ENCODE measurements at regions not wholly inside any gene's neighbourhood (a gene's known extent, or its start where the extent isn't known, plus 50 kb on each side); places are given as distances from the start of the nearest gene placed in this dataset.

GRCh38 chr2:122205641-122206040, 450.2 kb downstream of the TSN start:
- TF ChIP-seq USF2 (CRISPR knock-in tag; IDR thresholded peaks at IDR 0.05) (no peak), CTCF (IDR thresholded peaks at IDR 0.05 in 2 of 3, conservative IDR thresholded peaks at IDR 0.05 in 1 of 3; ENCODE audit: insufficient read depth in 2 of 3, low read depth in 1 of 3, low read length in 3 of 3) (no peak), PCBP2 (IDR thresholded peaks at IDR 0.05; ENCODE audit: low read depth, low read length, poor library complexity, severe bottlenecking) (no peak), TAF1 (IDR thresholded peaks at IDR 0.05; ENCODE audit: control insufficient read depth, extremely low read depth, insufficient read depth, low read length, severe bottlenecking) (no peak), HNRNPK (IDR thresholded peaks at IDR 0.05; ENCODE audit: low read depth, low read length, poor library complexity, severe bottlenecking) (no peak)
